ENCODE measurements at regions not wholly inside any gene's neighbourhood (a gene's known extent, or its start where the extent isn't known, plus 50 kb on each side); places are given as distances from the start of the nearest gene placed in this dataset.

GRCh38 chr3:144381607-144382006 lies 410.0 kb downstream of the DIPK2A start:
- WGBS, 2 experiments (ENCODE audit: insufficient coverage in 1 of 2, insufficient read length in 1 of 2): 93 to 100% methylated on average over 2 to 3 of the region's 3 CpGs
- no peaks in the 10 kb centered on the region for H3K36me3 Mint-ChIP-seq (ENCODE audit: low read depth)

GRCh38 chr3:144384241-144384979 lies 412.8 kb downstream of the DIPK2A start:
- Histone ChIP-seq H3K4me1 (ENCODE audit: control insufficient read depth, insufficient read depth, low read length) (no peaks in the 10 kb centered on the region), H3K9me3 (ENCODE audit: control insufficient read depth, low read length) (no peaks in the 10 kb centered on the region), H3K27me3 (ENCODE audit: control insufficient read depth, insufficient read depth, low read length, poor library complexity, severe bottlenecking) (no peaks in the 10 kb centered on the region), H3K36me3 (ENCODE audit: control insufficient read depth, insufficient read depth, low read length) (no peaks in the 10 kb centered on the region), H3K4me3 (ENCODE audit: low read length) (no peak overlapping the region), H3K9ac (ENCODE audit: extremely low read depth, low read length, poor library complexity, severe bottlenecking) (no peak overlapping the region), H3K27ac (ENCODE audit: low read depth, low read length) (no peak overlapping the region)
- WGBS, 2 experiments (ENCODE audit: insufficient coverage in 1 of 2, insufficient read length in 1 of 2): 90% methylated on average over 2 of the region's 2 CpGs
- H3K4me1 Mint-ChIP-seq: peaks cover 14% of the 10 kb centered on the region
- H3K4me3 Mint-ChIP-seq: no peak overlapping the region
- no peaks in the 10 kb centered on the region for H3K27me3 Mint-ChIP-seq (ENCODE audit: insufficient read depth)
- no peaks in the 10 kb centered on the region for H3K9me3 Mint-ChIP-seq
- DNase-seq: no peak
- H3K27ac Mint-ChIP-seq: no peak overlapping the region
- no peaks in the 10 kb centered on the region for H3K36me3 Mint-ChIP-seq (ENCODE audit: low read depth)
- TF ChIP-seq CTCF (conservative IDR thresholded peaks at IDR 0.05): no peak

More at GRCh38 chr3:144381607-144382006, 410.0 kb downstream of the DIPK2A start:
- Mint-ChIP-seq H3K27me3 (ENCODE audit: insufficient read depth) (no peaks in the 10 kb centered on the region), H3K4me3 (no peak overlapping the region), H3K4me1 (peaks cover 14% of the 10 kb centered on the region), H3K9me3 (peaks cover 3% of the 10 kb centered on the region), H3K27ac (no peak overlapping the region)
- no peaks in the 10 kb centered on the region for H3K27me3 ChIP-seq (ENCODE audit: control insufficient read depth, insufficient read depth, low read length, poor library complexity, severe bottlenecking)
- no peak overlapping the region for H3K9ac ChIP-seq (ENCODE audit: extremely low read depth, low read length, poor library complexity, severe bottlenecking)
- no peak for TF ChIP-seq CTCF (conservative IDR thresholded peaks at IDR 0.05)
- no peaks in the 10 kb centered on the region for H3K36me3 ChIP-seq (ENCODE audit: control insufficient read depth, insufficient read depth, low read length)
- H3K4me1 ChIP-seq (ENCODE audit: control insufficient read depth, insufficient read depth, low read length): no peaks in the 10 kb centered on the region
- H3K9me3 ChIP-seq (ENCODE audit: control insufficient read depth, low read length): no peaks in the 10 kb centered on the region
- no peak for DNase-seq
- H3K4me3 ChIP-seq (ENCODE audit: low read length): no peak overlapping the region
- H3K27ac ChIP-seq (ENCODE audit: low read depth, low read length): no peak overlapping the region

- Mint-ChIP-seq H3K4me3 (no peak overlapping the region), H3K9me3 (no peaks in the 10 kb centered on the region), H3K36me3 (ENCODE audit: low read depth) (no peaks in the 10 kb centered on the region), H3K27me3 (ENCODE audit: insufficient read depth) (no peaks in the 10 kb centered on the region), H3K4me1 (no peaks in the 10 kb centered on the region), H3K27ac (no peak overlapping the region)
- Histone ChIP-seq H3K27ac (ENCODE audit: low read depth, low read length) (no peak overlapping the region), H3K36me3 (ENCODE audit: control insufficient read depth, insufficient read depth, low read length) (no peaks in the 10 kb centered on the region), H3K9me3 (ENCODE audit: control insufficient read depth, low read length) (no peaks in the 10 kb centered on the region), H3K4me1 (ENCODE audit: control insufficient read depth, insufficient read depth, low read length) (no peaks in the 10 kb centered on the region), H3K4me3 (ENCODE audit: low read length) (no peak overlapping the region), H3K27me3 (ENCODE audit: control insufficient read depth, insufficient read depth, low read length, poor library complexity, severe bottlenecking) (no peaks in the 10 kb centered on the region), H3K9ac (ENCODE audit: extremely low read depth, low read length, poor library complexity, severe bottlenecking) (no peak overlapping the region)
- no peak for DNase-seq
- TF ChIP-seq CTCF (conservative IDR thresholded peaks at IDR 0.05): no peak
These were observed 419.2 kb downstream of the DIPK2A start for GRCh38 chr3:144390786-144391185.
